ENCODE measurements at regions not wholly inside any gene's neighbourhood (a gene's known extent, or its start where the extent isn't known, plus 50 kb on each side); places are given as distances from the start of the nearest gene placed in this dataset.

DNA sequence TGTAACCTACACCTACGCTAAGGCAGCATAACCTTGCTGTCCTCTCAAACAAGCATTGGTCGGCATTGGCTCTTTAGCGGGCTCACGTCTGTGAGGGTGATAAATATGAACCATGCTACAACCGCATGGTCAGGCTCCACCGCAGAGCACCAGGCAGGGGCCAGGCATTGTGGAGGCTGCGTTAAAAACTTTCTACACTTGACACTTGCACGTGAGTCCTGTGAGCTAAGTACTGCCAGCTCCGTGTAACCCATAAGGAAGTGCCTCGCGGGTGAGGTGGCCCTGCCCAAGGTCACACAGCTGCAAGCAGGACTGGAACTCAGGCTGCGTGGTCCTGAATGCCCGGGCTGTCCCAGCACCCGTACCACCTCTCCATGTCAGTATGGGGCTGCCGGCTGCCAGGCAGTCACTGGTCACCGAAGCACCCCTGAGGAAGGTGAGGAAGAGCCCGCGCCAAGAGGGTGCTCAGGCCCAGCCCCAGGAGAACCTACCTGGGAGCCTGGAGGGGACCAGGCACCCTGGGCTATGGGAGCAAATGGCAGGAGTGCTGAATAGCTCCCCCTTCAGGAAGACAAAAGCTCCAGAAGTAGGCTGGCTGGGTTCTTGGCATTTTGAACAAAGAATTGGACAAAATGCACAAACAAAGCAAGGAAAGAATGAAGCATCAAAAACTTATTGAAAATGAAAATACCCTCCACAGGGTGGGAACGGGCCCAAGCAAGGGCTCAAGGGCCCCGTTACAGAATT, 271.1 kb upstream of the RAB6C start:
- Histone ChIP-seq H3K36me3 (ENCODE audit: control insufficient read depth in 2 of 2, extremely low read depth in 1 of 2, insufficient read depth in 2 of 2, low read length in 2 of 2) (no peaks in the 10 kb centered on the region), H3K4me3 (ENCODE audit: control insufficient read depth in 2 of 3, extremely low read depth in 1 of 3, insufficient read depth in 2 of 3, low read depth in 1 of 3, low read length in 3 of 3) (no peak overlapping the region), H3K4me1 (ENCODE audit: control insufficient read depth, extremely low read depth, insufficient read depth, low read length) (no peaks in the 10 kb centered on the region), H3K27me3 (ENCODE audit: control insufficient read depth, extremely low read depth, insufficient read depth, low read length) (no peaks in the 10 kb centered on the region), H3K27ac (ENCODE audit: control insufficient read depth, insufficient read depth, low read length) (no peak overlapping the region), H3K79me2 (ENCODE audit: control insufficient read depth, insufficient read depth, low read length) (no peaks in the 10 kb centered on the region), H2AFZ (ENCODE audit: control insufficient read depth, low read length) (no peak overlapping the region), H3K4me2 (ENCODE audit: control insufficient read depth, extremely low read depth, insufficient read depth, low read depth, low read length) (no peak overlapping the region), H3K9me1 (ENCODE audit: control insufficient read depth, extremely low read depth, insufficient read depth, low read length) (no peaks in the 10 kb centered on the region), H3K9me3 (ENCODE audit: control insufficient read depth, low read depth, low read length) (no peaks in the 10 kb centered on the region), H4K20me1 (ENCODE audit: control insufficient read depth, extremely low read depth, insufficient read depth, low read length) (no peaks in the 10 kb centered on the region), H3K9ac (ENCODE audit: control insufficient read depth, extremely low read depth, insufficient read depth, low read length) (no peak overlapping the region)
- FAIRE-seq: no peak
- DNase-seq (ENCODE audit: low read depth, low spot score): no peak
- dilution Hi-C loops (cut with MboI; ENCODE audit: extremely low pct_ligation_motif_present, low sequenced_read_pairs): no loop called here
- no peak for TF ChIP-seq EZH2 (IDR thresholded peaks at IDR 0.05; ENCODE audit: low read length)
- TF ChIP-seq, protein P1, sequence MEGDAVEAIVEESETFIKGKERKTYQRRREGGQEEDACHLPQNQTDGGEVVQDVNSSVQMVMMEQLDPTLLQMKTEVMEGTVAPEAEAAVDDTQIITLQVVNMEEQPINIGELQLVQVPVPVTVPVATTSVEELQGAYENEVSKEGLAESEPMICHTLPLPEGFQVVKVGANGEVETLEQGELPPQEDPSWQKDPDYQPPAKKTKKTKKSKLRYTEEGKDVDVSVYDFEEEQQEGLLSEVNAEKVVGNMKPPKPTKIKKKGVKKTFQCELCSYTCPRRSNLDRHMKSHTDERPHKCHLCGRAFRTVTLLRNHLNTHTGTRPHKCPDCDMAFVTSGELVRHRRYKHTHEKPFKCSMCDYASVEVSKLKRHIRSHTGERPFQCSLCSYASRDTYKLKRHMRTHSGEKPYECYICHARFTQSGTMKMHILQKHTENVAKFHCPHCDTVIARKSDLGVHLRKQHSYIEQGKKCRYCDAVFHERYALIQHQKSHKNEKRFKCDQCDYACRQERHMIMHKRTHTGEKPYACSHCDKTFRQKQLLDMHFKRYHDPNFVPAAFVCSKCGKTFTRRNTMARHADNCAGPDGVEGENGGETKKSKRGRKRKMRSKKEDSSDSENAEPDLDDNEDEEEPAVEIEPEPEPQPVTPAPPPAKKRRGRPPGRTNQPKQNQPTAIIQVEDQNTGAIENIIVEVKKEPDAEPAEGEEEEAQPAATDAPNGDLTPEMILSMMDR (optimal IDR thresholded peaks at IDR 0.05 in 1 of 3, IDR thresholded peaks at IDR 0.05 in 1 of 3, conservative IDR thresholded peaks at IDR 0.05 in 1 of 3; ENCODE audit: extremely low read depth in 1 of 3, insufficient read depth in 2 of 3, low read length in 3 of 3): peak in 1 of 3 experiments; percentile 16

DNA sequence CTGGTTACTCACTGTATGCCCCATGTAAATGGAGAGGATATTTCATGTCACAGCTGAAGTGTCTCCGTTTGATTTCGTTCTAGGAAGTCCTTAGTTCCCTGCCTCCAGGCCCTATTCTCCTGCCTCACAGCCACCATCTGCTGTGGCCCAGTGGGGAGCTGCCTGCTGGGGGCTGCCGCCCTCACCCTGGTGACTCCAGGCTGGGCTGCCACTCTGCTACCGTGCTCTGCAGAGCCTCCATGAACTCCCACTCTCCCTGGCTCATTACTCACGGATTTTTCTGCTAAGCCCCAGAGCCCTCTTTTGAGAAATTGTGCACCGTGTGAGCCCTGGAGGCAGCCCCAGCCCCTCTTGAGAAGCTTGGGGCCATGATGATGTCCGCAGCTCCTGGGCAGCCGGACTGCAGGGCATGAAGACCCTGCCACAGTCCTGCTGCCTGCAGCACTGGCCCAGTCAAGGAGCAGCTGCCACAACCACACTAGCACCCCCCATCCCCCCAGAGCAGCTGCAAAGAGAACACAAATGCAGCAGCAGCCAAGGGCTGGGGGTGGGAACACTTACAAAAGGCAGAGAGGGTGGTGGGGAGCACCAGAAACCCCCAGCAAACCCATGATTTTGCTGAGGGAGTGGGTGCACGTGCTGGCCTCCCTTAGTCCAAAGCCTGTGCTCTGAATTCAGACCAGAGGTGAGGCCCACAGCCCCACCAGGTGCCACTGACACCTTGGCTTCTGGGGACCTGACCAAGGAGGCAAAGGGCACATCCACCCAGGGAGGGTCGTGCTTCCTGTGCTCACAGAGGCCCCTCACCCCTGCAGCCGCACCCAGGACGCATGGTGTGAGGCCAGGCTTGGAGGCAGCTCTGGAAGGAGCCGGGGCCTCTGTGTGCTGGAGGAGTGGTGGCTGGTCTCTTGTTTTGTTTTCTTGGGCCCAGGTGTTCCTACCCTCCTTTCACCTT, 270.2 kb upstream of the RAB6C start:
- H3K9me1 ChIP-seq (ENCODE audit: control insufficient read depth, extremely low read depth, insufficient read depth, low read length): no peaks in the 10 kb centered on the region
- no peak overlapping the region for H3K4me2 ChIP-seq (ENCODE audit: control insufficient read depth, extremely low read depth, insufficient read depth, low read depth, low read length)
- H3K4me1 ChIP-seq (ENCODE audit: control insufficient read depth, extremely low read depth, insufficient read depth, low read length): no peaks in the 10 kb centered on the region
- FAIRE-seq (no peak), DNase-seq (ENCODE audit: low read depth, low spot score) (no peak)
- no peak overlapping the region for H3K9ac ChIP-seq (ENCODE audit: control insufficient read depth, extremely low read depth, insufficient read depth, low read length)
- no peak overlapping the region for H3K4me3 ChIP-seq (ENCODE audit: control insufficient read depth in 2 of 3, extremely low read depth in 1 of 3, insufficient read depth in 2 of 3, low read depth in 1 of 3, low read length in 3 of 3)
- no peaks in the 10 kb centered on the region for H3K9me3 ChIP-seq (ENCODE audit: control insufficient read depth, low read depth, low read length)
- no peaks in the 10 kb centered on the region for H3K36me3 ChIP-seq (ENCODE audit: control insufficient read depth in 2 of 2, extremely low read depth in 1 of 2, insufficient read depth in 2 of 2, low read length in 2 of 2)
- H3K27ac ChIP-seq (ENCODE audit: control insufficient read depth, insufficient read depth, low read length): no peak overlapping the region
- dilution Hi-C loops (cut with MboI; ENCODE audit: extremely low pct_ligation_motif_present, low sequenced_read_pairs): no loop called here
- H2AFZ ChIP-seq (ENCODE audit: control insufficient read depth, low read length): no peak overlapping the region
- H4K20me1 ChIP-seq (ENCODE audit: control insufficient read depth, extremely low read depth, insufficient read depth, low read length): no peaks in the 10 kb centered on the region
- no peaks in the 10 kb centered on the region for H3K79me2 ChIP-seq (ENCODE audit: control insufficient read depth, insufficient read depth, low read length)
- TF ChIP-seq, protein P1 (optimal IDR thresholded peaks at IDR 0.05 in 1 of 3, IDR thresholded peaks at IDR 0.05 in 1 of 3, conservative IDR thresholded peaks at IDR 0.05 in 1 of 3; ENCODE audit: extremely low read depth in 1 of 3, insufficient read depth in 2 of 3, low read length in 3 of 3): no peak
- TF ChIP-seq EZH2 (IDR thresholded peaks at IDR 0.05; ENCODE audit: low read length): no peak
- H3K27me3 ChIP-seq (ENCODE audit: control insufficient read depth, extremely low read depth, insufficient read depth, low read length): no peaks in the 10 kb centered on the region
